ENCODE measurements at regions not wholly inside any gene's neighbourhood (a gene's known extent, or its start where the extent isn't known, plus 50 kb on each side); places are given as distances from the start of the nearest gene placed in this dataset.

GRCh38 chr1:194658090-194658439, 1471.7 kb upstream of the B3GALT2 start:
- intact Hi-C loops (cut with DNase I), result no loop called here

GRCh38 chr1:194654956-194655355, 1468.5 kb upstream of the B3GALT2 start:
- H3K27me3 ChIP-seq, result no peaks in the 10 kb centered on the region
- H3K4me3 ChIP-seq, result no peak overlapping the region
- H3K36me3 ChIP-seq, result no peaks in the 10 kb centered on the region
- ATAC-seq (no peak), DNase-seq (no peak)
- intact Hi-C loops (cut with DNase I), result no loop called here
- no peaks in the 10 kb centered on the region for H3K4me1 ChIP-seq
- H3K27ac ChIP-seq, result no peak overlapping the region
- no peak for TF ChIP-seq CTCF (IDR thresholded peaks at IDR 0.05)
- H3K9me3 ChIP-seq, result no peaks in the 10 kb centered on the region

More at GRCh38 chr1:194658090-194658439, 1471.7 kb upstream of the B3GALT2 start:
- no peak for DNase-seq
- Histone ChIP-seq H3K27me3 (no peaks in the 10 kb centered on the region), H3K9me3 (peaks cover 0 to 2% of the 10 kb centered on the region in 2 donors), H3K4me3 (no peak overlapping the region), H3K27ac (no peak overlapping the region), H3K36me3 (no peaks in the 10 kb centered on the region), H3K4me1 (no peaks in the 10 kb centered on the region)
- ATAC-seq, result no peak
- TF ChIP-seq CTCF (IDR thresholded peaks at IDR 0.05), result no peak

GRCh38 chr1:194653385-194653784, 1467.0 kb upstream of the B3GALT2 start:
- Histone ChIP-seq H3K27me3 (no peaks in the 10 kb centered on the region), H3K4me3 (no peak overlapping the region), H3K4me1 (no peaks in the 10 kb centered on the region), H3K9me3 (no peaks in the 10 kb centered on the region), H3K36me3 (no peaks in the 10 kb centered on the region), H3K27ac (no peak overlapping the region)
- ATAC-seq (no peak), DNase-seq (no peak)
- TF ChIP-seq CTCF (IDR thresholded peaks at IDR 0.05), result no peak
- intact Hi-C loops (cut with DNase I), result no loop called here

GRCh38 chr1:194647118-194647517, 1460.7 kb upstream of the B3GALT2 start:
- ATAC-seq, result no peak
- no peaks in the 10 kb centered on the region for H3K36me3 ChIP-seq
- no peak overlapping the region for H3K27ac ChIP-seq
- DNase-seq, result no peak
- no peak for TF ChIP-seq CTCF (IDR thresholded peaks at IDR 0.05)
- H3K27me3 ChIP-seq, result no peaks in the 10 kb centered on the region
- no peak overlapping the region for H3K4me3 ChIP-seq
- peaks cover 0 to 4% of the 10 kb centered on the region in 2 donors for H3K9me3 ChIP-seq
- no peaks in the 10 kb centered on the region for H3K4me1 ChIP-seq
- intact Hi-C loops (cut with DNase I), result no loop called here

GRCh38 chr1:194644528-194644927, 1458.1 kb upstream of the B3GALT2 start:
- Histone ChIP-seq H3K9me3 (peaks cover 0 to 6% of the 10 kb centered on the region in 2 donors), H3K27ac (no peak overlapping the region), H3K4me3 (no peak overlapping the region), H3K27me3 (no peaks in the 10 kb centered on the region), H3K4me1 (no peaks in the 10 kb centered on the region), H3K36me3 (no peaks in the 10 kb centered on the region)
- DNase-seq, result no peak
- intact Hi-C loops (cut with DNase I), result no loop called here
- ATAC-seq, result no peak
- TF ChIP-seq CTCF (IDR thresholded peaks at IDR 0.05), result no peak

Measured in left lung (tissue), 4 donors.